ENCODE measurements at regions not wholly inside any gene's neighbourhood (a gene's known extent, or its start where the extent isn't known, plus 50 kb on each side); places are given as distances from the start of the nearest gene placed in this dataset.

- no peak for DNase-seq (ENCODE audit: low read depth, low spot score)
Observed at GRCh38 chrX:36436361-36436760, 516.8 kb downstream of the CFAP47 start.

- no peak for DNase-seq (ENCODE audit: low read depth, low spot score)
Observed at GRCh38 chrX:36443007-36443406, 523.5 kb downstream of the CFAP47 start.

- DNase-seq (ENCODE audit: low read depth, low spot score): no peak
Observed at GRCh38 chrX:36445566-36445965, 526.0 kb downstream of the CFAP47 start.

- DNase-seq (ENCODE audit: low read depth, low spot score): peak; percentile 5
Observed at GRCh38 chrX:36462142-36462541, 542.6 kb downstream of the CFAP47 start.

- no peak for DNase-seq (ENCODE audit: low read depth, low spot score)
Observed at GRCh38 chrX:36480441-36480990, 527.6 kb upstream of the FAM47C start.

- no peak for DNase-seq (ENCODE audit: low read depth, low spot score)
Observed at GRCh38 chrX:36501169-36501702, 506.9 kb upstream of the FAM47C start.

GRCh38 chrX:36504625-36505024 lies 503.5 kb upstream of the FAM47C start:
- DNase-seq (ENCODE audit: low read depth, low spot score): no peak

- no peak for DNase-seq (ENCODE audit: low read depth, low spot score)
Observed at GRCh38 chrX:36508042-36508441, 500.1 kb upstream of the FAM47C start.

- DNase-seq (ENCODE audit: low read depth, low spot score): no peak
Observed at GRCh38 chrX:36510736-36511135, 497.4 kb upstream of the FAM47C start.

GRCh38 chrX:36528661-36529060 lies 479.5 kb upstream of the FAM47C start:
- DNase-seq (ENCODE audit: low read depth, low spot score): no peak

- DNase-seq (ENCODE audit: low read depth, low spot score): peak; percentile 7
Observed at GRCh38 chrX:36534900-36535299, 473.3 kb upstream of the FAM47C start.

GRCh38 chrX:36543499-36543898 lies 464.7 kb upstream of the FAM47C start:
- DNase-seq (ENCODE audit: low read depth, low spot score): no peak

GRCh38 chrX:36562986-36563385 lies 445.2 kb upstream of the FAM47C start:
- no peak for DNase-seq (ENCODE audit: low read depth, low spot score)

GRCh38 chrX:36568946-36569345 lies 439.2 kb upstream of the FAM47C start:
- DNase-seq (ENCODE audit: low read depth, low spot score): no peak

- no peak for DNase-seq (ENCODE audit: low read depth, low spot score)
Observed at GRCh38 chrX:36573720-36574119, 434.4 kb upstream of the FAM47C start.

GRCh38 chrX:36575670-36576069 lies 432.5 kb upstream of the FAM47C start:
- peak; percentile 7 for DNase-seq (ENCODE audit: low read depth, low spot score)

- no peak for DNase-seq (ENCODE audit: low read depth, low spot score)
Observed at GRCh38 chrX:36577006-36577405, 431.2 kb upstream of the FAM47C start.

GRCh38 chrX:36581030-36581429 lies 427.1 kb upstream of the FAM47C start:
- no peak for DNase-seq (ENCODE audit: low read depth, low spot score)

GRCh38 chrX:36583674-36584073 lies 424.5 kb upstream of the FAM47C start:
- no peak for DNase-seq (ENCODE audit: low read depth, low spot score)

GRCh38 chrX:36609616-36610585 lies 398.3 kb upstream of the FAM47C start:
- no peak for DNase-seq (ENCODE audit: low read depth, low spot score)

GRCh38 chrX:36626898-36627297 lies 381.3 kb upstream of the FAM47C start:
- no peak for DNase-seq (ENCODE audit: low read depth, low spot score)

- no peak for DNase-seq (ENCODE audit: low read depth, low spot score)
Observed at GRCh38 chrX:36640232-36640631, 367.9 kb upstream of the FAM47C start.

GRCh38 chrX:36642052-36642451 lies 366.1 kb upstream of the FAM47C start:
- no peak for DNase-seq (ENCODE audit: low read depth, low spot score)
